ENCODE measurements at regions not wholly inside any gene's neighbourhood (a gene's known extent, or its start where the extent isn't known, plus 50 kb on each side); places are given as distances from the start of the nearest gene placed in this dataset.

DNA sequence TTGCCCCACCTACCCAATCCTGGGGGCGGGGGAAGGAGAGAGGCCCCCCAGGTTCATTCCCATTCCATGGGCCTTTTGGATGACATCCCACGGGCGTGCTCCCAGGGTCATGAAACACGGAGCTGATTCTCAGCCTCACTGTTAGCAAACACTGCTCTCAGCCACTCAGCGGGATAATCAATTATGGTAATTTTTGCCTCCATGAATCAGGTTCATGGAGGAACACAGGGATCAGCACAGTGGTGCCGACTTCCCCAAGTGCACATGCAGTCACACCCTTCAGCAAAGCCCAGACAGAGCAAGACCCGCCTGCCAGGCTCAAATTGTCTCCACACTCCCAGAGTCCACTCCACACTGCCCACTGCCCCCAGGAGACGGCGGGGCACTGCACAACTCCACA is 164.6 kb downstream of the ENGASE start:
- TF ChIP-seq POLR2AphosphoS5 (IDR thresholded peaks at IDR 0.05; ENCODE audit: insufficient read depth, low read depth, low read length), result no peak
- no peak for TF ChIP-seq EZH2 (IDR thresholded peaks at IDR 0.05; ENCODE audit: borderline replicate concordance, low read depth, low read length, severe bottlenecking)
- TF ChIP-seq POLR2A (IDR thresholded peaks at IDR 0.05; ENCODE audit: low read depth, low read length), result no peak
- no peak for TF ChIP-seq MYC (IDR thresholded peaks at IDR 0.05; ENCODE audit: low read depth, low read length)
- TF ChIP-seq, protein P1, sequence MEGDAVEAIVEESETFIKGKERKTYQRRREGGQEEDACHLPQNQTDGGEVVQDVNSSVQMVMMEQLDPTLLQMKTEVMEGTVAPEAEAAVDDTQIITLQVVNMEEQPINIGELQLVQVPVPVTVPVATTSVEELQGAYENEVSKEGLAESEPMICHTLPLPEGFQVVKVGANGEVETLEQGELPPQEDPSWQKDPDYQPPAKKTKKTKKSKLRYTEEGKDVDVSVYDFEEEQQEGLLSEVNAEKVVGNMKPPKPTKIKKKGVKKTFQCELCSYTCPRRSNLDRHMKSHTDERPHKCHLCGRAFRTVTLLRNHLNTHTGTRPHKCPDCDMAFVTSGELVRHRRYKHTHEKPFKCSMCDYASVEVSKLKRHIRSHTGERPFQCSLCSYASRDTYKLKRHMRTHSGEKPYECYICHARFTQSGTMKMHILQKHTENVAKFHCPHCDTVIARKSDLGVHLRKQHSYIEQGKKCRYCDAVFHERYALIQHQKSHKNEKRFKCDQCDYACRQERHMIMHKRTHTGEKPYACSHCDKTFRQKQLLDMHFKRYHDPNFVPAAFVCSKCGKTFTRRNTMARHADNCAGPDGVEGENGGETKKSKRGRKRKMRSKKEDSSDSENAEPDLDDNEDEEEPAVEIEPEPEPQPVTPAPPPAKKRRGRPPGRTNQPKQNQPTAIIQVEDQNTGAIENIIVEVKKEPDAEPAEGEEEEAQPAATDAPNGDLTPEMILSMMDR (IDR thresholded peaks at IDR 0.05; ENCODE audit: extremely low read depth in 1 of 2, insufficient read depth in 1 of 2, low read depth in 1 of 2, low read length in 2 of 2), result no peak
- TF ChIP-seq, protein P2, sequence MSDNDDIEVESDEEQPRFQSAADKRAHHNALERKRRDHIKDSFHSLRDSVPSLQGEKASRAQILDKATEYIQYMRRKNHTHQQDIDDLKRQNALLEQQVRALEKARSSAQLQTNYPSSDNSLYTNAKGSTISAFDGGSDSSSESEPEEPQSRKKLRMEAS (IDR thresholded peaks at IDR 0.05; ENCODE audit: insufficient read depth, insufficient read length), result no peak
- TF ChIP-seq JUN (IDR thresholded peaks at IDR 0.05; ENCODE audit: borderline replicate concordance, insufficient read depth, insufficient read length, low read depth), result no peak
- TF ChIP-seq FOS (IDR thresholded peaks at IDR 0.05; ENCODE audit: borderline replicate concordance, insufficient read depth, low read length), result no peak
- no peak for TF ChIP-seq GATA2 (IDR thresholded peaks at IDR 0.05; ENCODE audit: insufficient read depth, insufficient read length, low read depth, low read length)
